Mesenchymal stem cell (in vitro differentiated cells and primary cell): ENCODE measurements at regions not wholly inside any gene's neighbourhood (a gene's known extent, or its start where the extent isn't known, plus 50 kb on each side); places are given as distances from the start of the nearest gene placed in this dataset.

ENCODE experiments used
- DNase-seq: peaks from one replicate; pipeline ENCODE4 v3.0.0-alpha.2; 2013
- H2AFZ ChIP-seq: one replicate; pipeline ENCODE4 v1.6.1; 2013; ENCODE audit warnings: low read depth, mild to moderate bottlenecking, control low read depth, inconsistent platforms, low read length, moderate library complexity
- H2AK5ac ChIP-seq: 2 replicates; pipeline ENCODE4 v1.6.1; 2013; ENCODE audit warnings: low read length, moderate library complexity, mild to moderate bottlenecking, inconsistent platforms; ENCODE audit not compliant: severe bottlenecking
- H2BK120ac ChIP-seq: one replicate; pipeline ENCODE4 v1.6.1; 2013; ENCODE audit warnings: low read depth, mild to moderate bottlenecking, inconsistent platforms, low read length, moderate library complexity
- H2BK12ac ChIP-seq, 2 experiments: one replicate each; pipeline ENCODE4 v1.6.1; 2013; ENCODE audit warnings: inconsistent platforms in 2 of 2, low read length in 2 of 2, mild to moderate bottlenecking in 2 of 2, moderate library complexity in 2 of 2, control low read depth in 1 of 2
- H2BK15ac ChIP-seq: one replicate; pipeline ENCODE4 v1.6.1; 2013; ENCODE audit warnings: mild to moderate bottlenecking, low read depth, inconsistent platforms; ENCODE audit not compliant: poor library complexity, severe bottlenecking
- H2BK5ac ChIP-seq: 2 replicates; pipeline ENCODE4 v1.6.1; 2013; ENCODE audit warnings: low read depth, mild to moderate bottlenecking, low read length, control low read depth, inconsistent platforms; ENCODE audit not compliant: poor library complexity, severe bottlenecking
- H3K14ac ChIP-seq, 2 experiments: one replicate each; pipeline ENCODE4 v1.6.1; 2013; ENCODE audit warnings: inconsistent platforms in 2 of 2, low read length in 2 of 2, control low read depth in 1 of 2, mild to moderate bottlenecking in 1 of 2, moderate library complexity in 1 of 2
- H3K18ac ChIP-seq, 2 experiments: one replicate each; pipeline ENCODE4 v1.6.1; 2013; ENCODE audit warnings: inconsistent platforms in 2 of 2, low read length in 2 of 2, control low read depth in 1 of 2, low read depth in 1 of 2, mild to moderate bottlenecking in 1 of 2
- H3K23ac ChIP-seq, 2 experiments: one replicate each; pipeline ENCODE4 v1.6.1; 2013; ENCODE audit warnings: inconsistent platforms in 2 of 2, low read length in 2 of 2, mild to moderate bottlenecking in 2 of 2, moderate library complexity in 2 of 2, control low read depth in 1 of 2
- H3K27ac ChIP-seq: 2 replicates; pipeline ENCODE4 v1.5.1; 2013; ENCODE audit warnings: mild to moderate bottlenecking, moderate library complexity, low read length, control low read depth, inconsistent platforms; ENCODE audit not compliant: poor library complexity, severe bottlenecking
- H3K27me3 ChIP-seq, 2 experiments: 2 replicates each; pipeline versions ENCODE4 v1.6.1 to v1.7.0; 2013; ENCODE audit warnings: low read length in 2 of 2, mild to moderate bottlenecking in 2 of 2, moderate library complexity in 2 of 2, control low read depth in 1 of 2, inconsistent platforms in 1 of 2; ENCODE audit not compliant: control insufficient read depth in 1 of 2, insufficient read depth in 1 of 2
- H3K36me3 ChIP-seq, 2 experiments: 2 replicates each; pipeline versions ENCODE4 v1.6.1 to v1.7.0; 2013; ENCODE audit warnings: low read length in 2 of 2, control low read depth in 1 of 2, inconsistent platforms in 1 of 2, low read depth in 1 of 2, mild to moderate bottlenecking in 1 of 2; ENCODE audit not compliant: insufficient read depth in 2 of 2, control insufficient read depth in 1 of 2
- H3K4ac ChIP-seq, 2 experiments: one replicate each; pipeline ENCODE4 v1.6.1; 2013; ENCODE audit warnings: inconsistent platforms in 2 of 2, low read length in 2 of 2, mild to moderate bottlenecking in 2 of 2, moderate library complexity in 2 of 2, control low read depth in 1 of 2, low read depth in 1 of 2
- H3K4me1 ChIP-seq: 2 replicates; pipeline ENCODE4 v1.6.1; 2013; ENCODE audit warnings: low read depth, low read length, control low read depth; ENCODE audit not compliant: control insufficient read depth, insufficient read depth
- H3K4me2 ChIP-seq: 2 replicates; pipeline ENCODE4 v1.6.1; 2013; ENCODE audit warnings: low read length, mild to moderate bottlenecking, inconsistent platforms; ENCODE audit not compliant: poor library complexity, severe bottlenecking
- H3K4me3 ChIP-seq, 2 experiments: 2 replicates each; pipeline versions ENCODE4 v1.5.1 to v1.7.0; 2013; ENCODE audit warnings: low read length in 2 of 2, mild to moderate bottlenecking in 2 of 2, control low read depth in 1 of 2, low read depth in 1 of 2; ENCODE audit not compliant: insufficient read depth in 1 of 2
- H3K79me1 ChIP-seq: replicated peaks from 2 replicates; pipeline ENCODE4 v1.6.1; 2013; ENCODE audit warnings: mild to moderate bottlenecking, control low read depth, low read length, inconsistent platforms; ENCODE audit not compliant: poor library complexity, severe bottlenecking
- H3K9ac ChIP-seq: 2 replicates; pipeline ENCODE4 v1.7.0; 2013; ENCODE audit warnings: mild to moderate bottlenecking, low read length, moderate library complexity
- H3K9me3 ChIP-seq: 2 replicates; pipeline ENCODE4 v1.7.0; 2013; ENCODE audit warnings: mild to moderate bottlenecking, low read length; ENCODE audit not compliant: control insufficient read depth
- H4K8ac ChIP-seq: one replicate; pipeline ENCODE4 v1.6.1; 2013; ENCODE audit warnings: inconsistent platforms, mild to moderate bottlenecking, low read length, moderate library complexity
- H4K91ac ChIP-seq: one replicate; pipeline ENCODE4 v1.6.1; 2013; ENCODE audit warnings: mild to moderate bottlenecking, low read length, inconsistent platforms
- WGBS: methylation state at CpG from one replicate; pipeline ENCODE4 v1.1.7; 2013; ENCODE audit warnings: mixed read lengths; 5-methylcytosine and 5-hydroxymethylcytosine counted together

- Histone ChIP-seq H3K14ac (no peak overlapping the region), H2BK120ac (no peak overlapping the region), H3K27me3 (no peaks in the 10 kb centered on the region), H3K9ac (no peak overlapping the region), H3K4ac (no peak overlapping the region), H2AFZ (no peak overlapping the region), H3K4me3 (no peak overlapping the region), H3K36me3 (no peaks in the 10 kb centered on the region), H2BK12ac (no peak overlapping the region), H3K79me1 (no peaks in the 10 kb centered on the region), H3K9me3 (no peaks in the 10 kb centered on the region), H3K4me2 (no peak overlapping the region), H4K91ac (no peak overlapping the region), H3K4me1 (no peaks in the 10 kb centered on the region), H2BK15ac (no peak overlapping the region), H3K18ac (no peak overlapping the region), H3K23ac (no peak overlapping the region), H3K27ac (peak overlapping the region; percentile 42), H2AK5ac (no peak overlapping the region), H2BK5ac (no peak overlapping the region), H4K8ac (no peak overlapping the region)
- no peak for DNase-seq
Measured at GRCh38 chr2:167493862-167494261, 605.6 kb downstream of the XIRP2 start.

GRCh38 chr2:167492486-167492885 is 604.2 kb downstream of the XIRP2 start:
- no peaks in the 10 kb centered on the region for H3K36me3 ChIP-seq
- no peak overlapping the region for H3K23ac ChIP-seq
- no peak overlapping the region for H4K8ac ChIP-seq
- H2AK5ac ChIP-seq = no peak overlapping the region
- no peak overlapping the region for H3K4me3 ChIP-seq
- H3K9me3 ChIP-seq = no peaks in the 10 kb centered on the region
- no peak overlapping the region for H3K4me2 ChIP-seq
- H2BK5ac ChIP-seq = no peak overlapping the region
- no peak overlapping the region for H2AFZ ChIP-seq
- DNase-seq = peak; percentile 54
- H2BK15ac ChIP-seq = no peak overlapping the region
- no peaks in the 10 kb centered on the region for H3K4me1 ChIP-seq
- no peak overlapping the region for H4K91ac ChIP-seq
- no peak overlapping the region for H3K14ac ChIP-seq
- no peak overlapping the region for H3K4ac ChIP-seq
- H2BK120ac ChIP-seq = no peak overlapping the region
- peak overlapping the region; percentile 23 for H3K27ac ChIP-seq
- H3K79me1 ChIP-seq = no peaks in the 10 kb centered on the region
- no peaks in the 10 kb centered on the region for H3K27me3 ChIP-seq
- no peak overlapping the region for H3K9ac ChIP-seq
- no peak overlapping the region for H2BK12ac ChIP-seq
- H3K18ac ChIP-seq = no peak overlapping the region

GRCh38 chr2:167491788-167492187 is 603.5 kb downstream of the XIRP2 start:
- Histone ChIP-seq H3K4me1 (no peaks in the 10 kb centered on the region), H3K18ac (peak overlapping the region in 1 of 2 experiments; percentile 33), H3K9me3 (no peaks in the 10 kb centered on the region), H2AFZ (no peak overlapping the region), H3K27ac (peak overlapping the region; percentile 49), H3K27me3 (no peaks in the 10 kb centered on the region), H2AK5ac (no peak overlapping the region), H2BK5ac (no peak overlapping the region), H3K14ac (no peak overlapping the region), H4K8ac (no peak overlapping the region), H3K79me1 (no peaks in the 10 kb centered on the region), H3K9ac (no peak overlapping the region), H3K4me2 (no peak overlapping the region), H2BK15ac (no peak overlapping the region), H3K23ac (no peak overlapping the region), H4K91ac (no peak overlapping the region), H3K36me3 (no peaks in the 10 kb centered on the region), H3K4ac (no peak overlapping the region), H3K4me3 (no peak overlapping the region), H2BK12ac (no peak overlapping the region), H2BK120ac (no peak overlapping the region)
- no peak for DNase-seq
- 100% methylated on average over 2 of the region's 3 CpGs for WGBS

DNA sequence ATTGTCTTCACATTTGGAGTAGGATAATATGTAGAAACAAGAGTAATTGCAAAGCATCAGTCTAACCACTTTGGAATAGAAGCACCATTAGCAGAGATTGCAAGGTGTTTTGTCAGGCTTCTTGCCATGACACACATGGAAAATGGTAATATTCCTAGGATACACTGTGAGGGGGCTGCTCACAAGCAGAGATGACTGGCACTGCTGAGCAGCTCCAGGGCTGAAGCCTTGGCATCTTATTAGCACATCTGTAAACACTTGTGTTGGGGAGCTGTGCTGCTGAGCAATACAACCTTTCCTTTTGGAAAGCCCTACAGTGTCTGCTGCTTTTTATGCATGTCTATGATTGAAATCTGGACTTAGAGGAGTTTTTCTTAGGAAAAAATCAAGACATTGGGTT is 602.2 kb downstream of the XIRP2 start:
- no peaks in the 10 kb centered on the region for H3K27me3 ChIP-seq
- no peak overlapping the region for H3K23ac ChIP-seq
- H4K8ac ChIP-seq = no peak overlapping the region
- H3K9me3 ChIP-seq = no peaks in the 10 kb centered on the region
- H2AK5ac ChIP-seq = no peak overlapping the region
- H3K4me2 ChIP-seq = no peak overlapping the region
- no peak overlapping the region for H3K27ac ChIP-seq
- no peak overlapping the region for H2BK15ac ChIP-seq
- no peak overlapping the region for H2AFZ ChIP-seq
- no peak overlapping the region for H4K91ac ChIP-seq
- H3K4me1 ChIP-seq = no peaks in the 10 kb centered on the region
- H3K79me1 ChIP-seq = no peaks in the 10 kb centered on the region
- H3K4ac ChIP-seq = no peak overlapping the region
- H2BK120ac ChIP-seq = no peak overlapping the region
- DNase-seq = no peak
- H3K36me3 ChIP-seq = no peaks in the 10 kb centered on the region
- no peak overlapping the region for H3K14ac ChIP-seq
- no peak overlapping the region for H3K9ac ChIP-seq
- no peak overlapping the region for H3K18ac ChIP-seq
- no peak overlapping the region for H2BK12ac ChIP-seq
- no peak overlapping the region for H2BK5ac ChIP-seq
- no peak overlapping the region for H3K4me3 ChIP-seq
